Hepatocyte (in vitro differentiated cells): ENCODE measurements at regions not wholly inside any gene's neighbourhood (a gene's known extent, or its start where the extent isn't known, plus 50 kb on each side); places are given as distances from the start of the nearest gene placed in this dataset.

ENCODE experiments used
- DNase-seq: peaks from one replicate; pipeline ENCODE4 v3.0.0-alpha.2; 2016; ENCODE audit warnings: low spot score
- H2AFZ ChIP-seq: fragments of 200-600 bp; sonication (generic); 2 replicates; pipeline ENCODE4 v1.6.0; 2016; ENCODE audit warnings: antibody characterized with exemption, mild to moderate bottlenecking
- H3K27ac ChIP-seq: fragments of 200-600 bp; sonication (generic); 2 replicates; pipeline ENCODE4 v1.5.1; 2016; ENCODE audit warnings: mild to moderate bottlenecking
- H3K27me3 ChIP-seq: fragments of 200-600 bp; sonication (generic); 2 replicates; pipeline ENCODE4 v1.6.1; 2016
- H3K36me3 ChIP-seq: fragments of 200-600 bp; sonication (generic); replicated peaks from 2 replicates; pipeline ENCODE4 v1.5.1; 2016; ENCODE audit warnings: low read depth; ENCODE audit not compliant: insufficient read depth
- H3K4me1 ChIP-seq: fragments of 200-600 bp; sonication (generic); 2 replicates; pipeline ENCODE4 v1.5.1; 2016; ENCODE audit warnings: mild to moderate bottlenecking, moderate library complexity; ENCODE audit not compliant: insufficient read depth
- H3K4me2 ChIP-seq: fragments of 200-600 bp; sonication (generic); 2 replicates; pipeline ENCODE4 v1.6.0; 2016
- H3K4me3 ChIP-seq: fragments of 200-600 bp; sonication (generic); 2 replicates; pipeline ENCODE4 v1.5.1; 2016; ENCODE audit warnings: mild to moderate bottlenecking
- H3K79me2 ChIP-seq: fragments of 200-600 bp; sonication (generic); 2 replicates; pipeline ENCODE4 v1.6.0; 2017; ENCODE audit warnings: mild to moderate bottlenecking
- H3K9me2 ChIP-seq: fragments of 200-600 bp; sonication (generic); replicated peaks from 2 replicates; pipeline ENCODE4 v1.6.0; 2017; ENCODE audit warnings: mild to moderate bottlenecking; ENCODE audit not compliant: insufficient read depth
- H3K9me3 ChIP-seq: fragments of 200-600 bp; sonication (generic); 2 replicates; pipeline ENCODE4 v1.5.1; 2016; ENCODE audit warnings: low read depth, mild to moderate bottlenecking
- H4K20me1 ChIP-seq: fragments of 200-600 bp; sonication (generic); 2 replicates; pipeline ENCODE4 v1.6.0; 2016; ENCODE audit warnings: mild to moderate bottlenecking; ENCODE audit not compliant: insufficient read depth, poor library complexity, severe bottlenecking
- CTCF ChIP-seq: fragments of 200-600 bp; sonication (generic); IDR thresholded peaks from 2 replicates; pipeline ENCODE4 v1.5.1; 2016; ENCODE audit warnings: antibody characterized with exemption, mild to moderate bottlenecking; ENCODE audit not compliant: poor library complexity
- EZH2 ChIP-seq: fragments of 200-600 bp; sonication (generic); IDR thresholded peaks from 2 replicates; pipeline ENCODE4 v1.6.1; 2016; ENCODE audit warnings: antibody characterized with exemption, mild to moderate bottlenecking, borderline replicate concordance
- EZH2phosphoT487 ChIP-seq: fragments of 200-600 bp; sonication (generic); IDR thresholded peaks from one replicate; pipeline ENCODE4 v1.6.1; 2018; ENCODE audit warnings: antibody characterized with exemption, mild to moderate bottlenecking, low read depth, moderate library complexity; ENCODE audit not compliant: unreplicated experiment, severe bottlenecking
- WGBS: methylation state at CpG from one replicate; pipeline ENCODE4 v1.1.6; 2016; ENCODE audit warnings: low lambda C conversion rate; ENCODE audit errors: missing lambda C conversion rate; 5-methylcytosine and 5-hydroxymethylcytosine counted together

- 87% methylated on average over 8 of the region's 8 CpGs for WGBS
- DNase-seq, result no peak
- Histone ChIP-seq H3K27ac (peak overlapping the region; percentile 51), H3K27me3 (no peaks in the 10 kb centered on the region), H3K4me2 (peak overlapping the region; percentile 47), H4K20me1 (peaks cover 72% of the 10 kb centered on the region), H2AFZ (no peak overlapping the region), H3K9me2 (no peaks in the 10 kb centered on the region), H3K9me3 (no peaks in the 10 kb centered on the region), H3K79me2 (peaks cover 96% of the 10 kb centered on the region), H3K4me3 (no peak overlapping the region), H3K36me3 (no peaks in the 10 kb centered on the region), H3K4me1 (peaks cover 88% of the 10 kb centered on the region)
- TF ChIP-seq EZH2, result no peak
- TF ChIP-seq CTCF, result no peak
- no peak for TF ChIP-seq EZH2phosphoT487
These were observed 245.9 kb downstream of the SEC14L1 start for GRCh38 chr17:77386502-77387192.

GRCh38 chr17:77387891-77388290 is 247.1 kb downstream of the SEC14L1 start:
- Histone ChIP-seq H3K36me3 (no peaks in the 10 kb centered on the region), H4K20me1 (peaks cover 61% of the 10 kb centered on the region)

GRCh38 chr17:77388384-77389306 is 247.9 kb downstream of the SEC14L1 start:
- H4K20me1 ChIP-seq, result peaks cover 56% of the 10 kb centered on the region

More at GRCh38 chr17:77387891-77388290, 247.1 kb downstream of the SEC14L1 start:
- H3K4me2 ChIP-seq, result peak overlapping the region; percentile 68
- H2AFZ ChIP-seq, result no peak overlapping the region
- no peaks in the 10 kb centered on the region for H3K9me2 ChIP-seq
- no peaks in the 10 kb centered on the region for H3K9me3 ChIP-seq
- no peak overlapping the region for H3K4me3 ChIP-seq
- WGBS, result 74% methylated on average over 11 of the region's 14 CpGs
- H3K27me3 ChIP-seq, result no peaks in the 10 kb centered on the region
- H3K79me2 ChIP-seq, result peaks cover 88% of the 10 kb centered on the region
- H3K27ac ChIP-seq, result peak overlapping the region; percentile 83
- no peak for DNase-seq
- H3K4me1 ChIP-seq, result peaks cover 88% of the 10 kb centered on the region
- no peak for TF ChIP-seq EZH2
- no peak for TF ChIP-seq CTCF
- TF ChIP-seq EZH2phosphoT487, result no peak

More at GRCh38 chr17:77388384-77389306, 247.9 kb downstream of the SEC14L1 start:
- DNase-seq, result no peak
- H3K79me2 ChIP-seq, result peaks cover 89% of the 10 kb centered on the region
- H3K4me3 ChIP-seq, result no peak overlapping the region
- TF ChIP-seq EZH2phosphoT487 (no peak), EZH2 (no peak), CTCF (no peak)
- peak overlapping the region; percentile 68 for H3K4me2 ChIP-seq
- H3K9me2 ChIP-seq, result no peaks in the 10 kb centered on the region
- no peaks in the 10 kb centered on the region for H3K36me3 ChIP-seq
- WGBS, result 50% methylated on average over 28 of the region's 29 CpGs
- no peaks in the 10 kb centered on the region for H3K9me3 ChIP-seq
- H2AFZ ChIP-seq, result no peak overlapping the region
- peaks cover 88% of the 10 kb centered on the region for H3K4me1 ChIP-seq
- no peaks in the 10 kb centered on the region for H3K27me3 ChIP-seq
- peak overlapping the region; percentile 83 for H3K27ac ChIP-seq
